NCI-H2029 treated with DMSO at 0.1 percent for 48 hours (cell line): ENCODE measurements at regions not wholly inside any gene's neighbourhood (a gene's known extent, or its start where the extent isn't known, plus 50 kb on each side); places are given as distances from the start of the nearest gene placed in this dataset.

Experiments
- DNase-seq: peaks from one replicate; lab custom pipeline; 2025; lab: John Stamatoyannopoulos, UW

- DNase-seq: no peak
These were observed 255.0 kb downstream of the TRIB2 start for GRCh38 chr2:12971581-12972365.

- no peak for DNase-seq
These were observed 261.5 kb downstream of the TRIB2 start for GRCh38 chr2:12978066-12978835.

GRCh38 chr2:12979066-12979465 is 262.3 kb downstream of the TRIB2 start:
- DNase-seq: no peak

DNA sequence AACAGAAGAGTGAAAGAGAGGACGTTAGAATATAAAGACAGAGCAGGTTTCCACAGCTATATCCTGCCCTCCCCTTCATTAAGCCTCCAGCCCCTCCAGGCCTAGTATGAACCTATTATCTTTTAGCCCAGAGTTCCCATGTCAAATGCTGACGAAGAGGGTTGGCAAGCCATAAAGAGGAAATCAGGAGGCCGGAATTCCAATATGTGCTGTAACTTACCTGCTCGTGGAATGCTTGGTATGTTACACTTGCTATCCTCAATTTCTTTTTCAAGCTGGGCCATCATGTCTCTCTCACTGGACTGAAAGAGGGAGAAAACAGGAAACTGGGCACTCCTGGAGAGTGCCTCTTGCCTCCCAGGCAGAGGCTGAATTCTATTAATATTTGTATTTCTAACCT is 264.1 kb downstream of the TRIB2 start:
- DNase-seq: no peak

- no peak for DNase-seq
These were observed 265.4 kb downstream of the TRIB2 start for GRCh38 chr2:12982149-12982584.

- no peak for DNase-seq
These were observed 270.5 kb downstream of the TRIB2 start for GRCh38 chr2:12987246-12987645.

DNA sequence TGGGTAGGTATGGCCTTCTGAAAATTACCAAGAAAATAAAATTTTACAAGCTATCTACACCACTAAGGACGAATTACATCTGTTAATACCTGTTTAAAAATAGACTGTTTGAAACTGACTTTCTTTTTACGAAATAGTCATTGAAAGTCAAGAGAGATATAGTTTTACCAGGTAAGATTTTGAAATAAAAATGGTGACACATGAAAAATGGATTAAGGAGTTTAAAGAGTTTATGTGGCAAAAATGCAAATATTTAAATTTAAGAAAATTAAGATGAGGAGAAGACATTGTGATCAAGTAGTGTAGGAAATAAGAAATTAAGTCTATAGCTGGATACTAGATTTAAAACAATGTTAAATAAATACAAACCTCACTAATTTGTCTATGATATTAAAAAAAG is 271.5 kb downstream of the TRIB2 start:
- DNase-seq: no peak

DNA sequence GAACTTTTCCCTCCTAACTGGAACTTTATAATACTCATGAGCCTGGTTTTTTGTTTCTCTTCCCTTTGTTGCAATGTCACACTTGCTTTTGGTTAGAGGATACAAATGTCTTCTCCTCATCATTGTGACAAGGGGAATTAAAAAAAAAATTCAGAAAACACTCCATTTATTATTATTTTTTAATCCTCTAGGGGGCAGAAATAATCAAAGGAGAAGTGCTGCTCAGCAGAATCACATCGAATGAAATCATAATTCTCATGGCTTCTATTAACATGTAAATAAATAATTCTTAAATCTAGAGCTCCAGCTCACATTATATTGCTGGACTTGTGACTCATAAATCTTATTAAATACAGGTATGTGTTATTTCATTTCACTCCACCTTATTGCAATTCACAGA is 273.8 kb downstream of the TRIB2 start:
- no peak for DNase-seq

DNA sequence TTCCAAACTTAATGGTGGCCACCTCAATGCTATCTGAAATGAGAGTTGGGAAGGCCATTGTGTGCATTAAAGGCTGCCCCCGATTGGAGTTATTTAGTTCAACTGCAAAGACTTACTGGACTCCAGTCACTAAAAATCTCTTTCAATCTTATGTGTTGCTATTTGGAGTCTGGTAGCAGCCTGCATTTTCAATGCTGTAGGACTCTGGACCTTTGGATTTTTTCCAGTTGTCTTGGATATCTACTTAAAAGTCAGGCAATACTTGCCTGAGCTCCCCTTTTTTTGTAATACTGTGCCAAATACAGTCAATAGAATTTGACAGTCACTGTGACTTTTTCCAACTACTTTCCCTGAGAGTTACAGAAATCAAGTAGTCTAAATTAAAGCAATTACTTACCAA is 281.9 kb downstream of the TRIB2 start:
- no peak for DNase-seq

- DNase-seq: no peak
These were observed 284.1 kb downstream of the TRIB2 start for GRCh38 chr2:13000664-13001363.

- DNase-seq: no peak
These were observed 284.7 kb downstream of the TRIB2 start for GRCh38 chr2:13001408-13001807.

DNA sequence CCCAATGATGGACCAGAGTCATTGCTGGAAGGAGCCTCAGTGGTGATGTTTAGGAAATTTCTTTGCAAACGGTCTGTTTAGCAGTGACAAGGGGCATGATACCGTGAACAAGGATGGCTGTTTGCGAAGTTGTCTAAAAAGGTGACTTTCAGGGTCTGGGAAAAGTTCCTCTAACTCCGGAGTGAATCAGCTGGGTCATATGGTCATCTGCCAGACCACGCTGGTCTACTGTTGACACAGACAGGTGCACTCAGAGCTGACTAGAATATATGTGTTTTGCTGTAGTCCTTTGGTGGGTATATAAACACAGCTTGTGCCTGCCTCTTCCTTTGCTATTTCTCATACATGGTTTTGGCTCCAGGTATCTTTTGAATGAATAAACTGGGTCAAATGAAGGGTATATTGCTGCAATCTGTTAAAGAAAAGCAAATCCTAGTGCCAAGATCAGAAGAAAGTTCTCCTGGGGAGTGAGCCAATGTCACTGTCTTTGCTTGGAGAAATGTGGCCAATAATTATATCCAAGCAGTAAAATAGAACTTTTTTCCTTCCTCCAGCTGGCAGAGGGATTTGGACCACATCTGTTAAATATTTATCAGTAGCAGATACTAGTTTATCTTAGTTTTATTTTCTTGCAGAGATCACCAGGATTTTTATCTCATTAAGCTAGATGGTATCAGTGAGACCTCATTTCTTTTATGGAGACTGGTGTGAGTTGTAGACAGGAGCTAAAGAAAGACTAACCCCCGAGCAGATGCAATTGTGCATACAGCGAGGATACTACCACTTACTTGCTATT is 286.0 kb downstream of the TRIB2 start:
- no peak for DNase-seq

DNA sequence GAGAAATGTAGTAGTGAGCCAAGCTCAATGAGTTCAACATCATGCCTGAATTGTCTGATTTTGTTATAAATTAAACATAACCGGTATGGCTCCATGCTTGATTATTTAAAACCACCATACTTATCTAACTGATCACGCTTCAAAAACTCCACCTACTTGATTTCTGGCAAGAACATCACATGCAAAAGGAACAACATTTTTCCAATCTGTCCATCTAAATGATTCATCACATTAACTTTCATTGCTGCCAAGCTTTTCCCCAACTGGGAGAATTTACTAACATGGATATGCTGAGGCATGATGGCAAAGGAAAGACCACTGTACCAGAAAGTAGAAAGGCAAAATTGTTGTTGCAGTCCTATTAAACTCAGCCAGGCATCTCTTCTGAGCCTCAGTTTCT is 286.8 kb downstream of the TRIB2 start:
- DNase-seq: no peak

DNA sequence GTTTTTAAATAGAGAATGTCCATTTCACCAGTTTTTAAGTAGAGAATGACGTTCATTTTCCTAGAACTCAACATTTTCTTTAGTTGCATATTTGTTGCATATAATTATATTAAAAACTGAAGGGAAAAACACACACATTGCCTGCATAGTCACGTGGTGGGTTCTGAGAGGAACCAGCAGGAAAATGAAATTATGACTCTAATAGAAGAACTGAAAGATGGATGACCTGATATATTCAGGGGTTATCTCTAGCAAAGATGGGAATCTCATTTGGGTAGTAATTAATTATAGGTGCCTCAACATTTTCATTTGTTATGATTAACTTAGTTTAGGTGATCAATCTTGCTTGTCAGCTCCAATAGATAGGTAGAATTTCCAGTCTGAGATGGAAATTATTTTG is 288.3 kb downstream of the TRIB2 start:
- no peak for DNase-seq

GRCh38 chr2:13005761-13006335 is 289.1 kb downstream of the TRIB2 start:
- DNase-seq: no peak

DNA sequence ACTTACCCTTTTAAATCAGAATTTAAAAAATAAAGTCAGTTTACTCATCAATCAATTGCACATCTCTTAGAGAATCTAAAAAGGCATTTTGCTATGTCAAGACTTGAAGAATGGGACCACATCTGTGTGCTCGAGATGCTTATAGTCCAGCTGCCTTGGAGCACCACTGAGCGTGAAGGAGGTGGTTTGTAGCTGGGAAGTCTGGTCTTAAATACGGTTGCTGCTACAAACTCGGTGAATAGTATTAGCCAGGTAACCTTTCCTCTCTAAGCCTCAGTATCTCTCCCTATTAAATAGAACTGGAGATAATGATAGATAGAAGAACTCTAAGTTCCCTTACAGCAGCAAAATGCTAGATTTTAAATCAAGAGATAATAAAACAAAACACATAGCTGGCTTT is 289.7 kb downstream of the TRIB2 start:
- no peak for DNase-seq

DNA sequence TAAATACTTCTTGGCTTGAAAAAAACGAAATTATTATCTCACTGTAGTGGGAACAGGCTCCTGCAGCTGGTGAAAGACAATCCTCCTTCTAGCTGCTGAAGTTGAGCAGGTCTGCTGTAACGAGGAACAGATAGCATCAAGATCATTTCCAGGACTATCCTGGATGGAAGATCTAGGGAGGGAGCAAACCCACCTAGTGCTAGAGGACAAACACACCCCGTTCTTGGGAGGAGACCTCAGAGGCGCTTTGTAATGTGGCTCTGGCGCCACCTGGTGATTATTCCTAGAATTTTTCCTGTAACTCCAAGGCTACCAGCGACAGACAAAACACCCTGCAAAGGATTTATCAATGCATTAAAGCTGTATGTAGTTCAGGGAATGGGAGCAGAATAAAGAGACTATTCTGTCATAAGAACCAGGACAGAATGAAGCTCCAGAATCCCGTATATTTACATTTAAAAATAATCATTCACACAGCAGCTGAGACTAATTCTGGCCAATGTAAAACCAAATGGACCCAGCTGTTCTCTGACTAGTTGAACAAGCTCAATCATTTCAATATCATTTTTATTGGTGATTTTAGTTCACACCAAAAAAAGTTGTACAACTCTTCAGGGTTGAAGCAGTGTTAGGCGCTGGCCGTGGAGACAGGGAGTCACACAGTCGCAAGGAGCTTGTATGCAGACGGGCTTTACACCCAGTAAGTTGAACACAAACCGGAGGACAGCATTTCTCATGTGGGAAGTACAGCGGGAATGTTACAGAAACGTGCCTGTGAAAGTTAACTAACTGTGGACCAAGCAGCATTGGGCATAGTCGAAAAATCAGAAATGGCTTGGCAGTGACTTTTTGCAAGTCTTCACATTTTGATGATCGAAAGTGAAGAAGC is 290.3 kb downstream of the TRIB2 start:
- peak; percentile 49 for DNase-seq

DNA sequence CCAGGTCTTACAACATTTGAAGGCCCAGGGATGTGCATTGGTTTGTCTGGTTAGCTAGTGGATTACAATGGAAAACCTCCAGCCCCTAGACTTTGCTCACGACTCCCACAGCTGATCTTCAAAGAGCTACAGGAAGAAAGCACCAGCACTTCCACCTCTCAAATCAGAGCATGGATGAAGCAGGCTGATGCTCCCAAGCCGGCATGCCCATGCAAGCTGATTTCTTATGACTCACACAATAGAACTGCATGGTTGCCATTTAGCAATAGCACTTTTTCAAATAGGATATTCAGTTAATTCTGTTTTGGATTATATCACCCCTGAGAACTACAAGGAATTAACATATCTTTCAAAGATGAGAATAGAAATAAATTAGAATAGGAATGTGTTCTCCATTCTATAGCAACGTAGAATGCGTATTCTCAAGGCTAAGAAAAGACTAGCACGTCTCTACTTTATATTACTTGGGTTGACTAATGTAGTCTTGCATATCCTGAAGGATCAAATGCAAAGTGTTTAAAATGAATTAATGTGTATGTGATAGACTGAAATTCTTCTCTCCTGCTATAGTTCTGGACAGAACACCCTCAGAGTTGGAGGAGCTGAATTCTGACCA is 292.4 kb downstream of the TRIB2 start:
- no peak for DNase-seq

DNA sequence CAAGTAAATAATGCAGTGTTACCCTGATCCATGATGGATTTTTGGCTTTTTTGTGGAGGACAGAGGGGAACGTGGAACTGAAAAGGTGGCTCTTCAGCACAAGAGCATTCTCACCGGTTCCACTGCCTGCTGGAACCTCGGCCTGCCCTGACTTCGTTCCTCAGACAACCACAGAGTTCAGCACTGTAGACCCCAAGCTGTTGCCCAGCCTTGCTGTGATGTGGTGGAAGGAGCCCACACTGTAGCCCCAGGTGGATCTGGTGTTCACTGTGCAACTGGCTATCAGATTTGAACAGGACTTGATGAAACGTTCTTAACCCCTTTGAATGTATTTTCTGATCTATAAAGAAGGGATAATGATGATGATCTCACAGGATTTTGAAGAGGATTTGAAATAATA is 293.5 kb downstream of the TRIB2 start:
- DNase-seq: no peak

DNA sequence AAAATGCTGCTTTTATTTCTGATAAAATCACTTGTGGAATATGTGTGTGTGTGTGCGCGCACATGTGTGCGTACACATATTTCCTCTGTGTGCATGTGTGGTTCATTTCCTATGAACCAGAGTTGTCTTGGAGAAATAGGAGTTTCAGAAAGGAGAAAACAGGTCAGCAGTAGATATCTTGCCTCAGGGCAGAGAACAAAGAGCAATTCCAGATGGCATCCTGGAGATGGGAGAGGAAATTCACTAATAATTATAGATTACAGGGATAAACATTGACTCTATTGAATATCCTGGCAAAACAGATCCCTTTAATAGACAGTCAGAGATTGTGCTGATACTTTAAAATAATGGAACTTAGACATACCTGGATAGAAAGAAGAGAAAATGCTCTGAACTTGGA is 298.0 kb downstream of the TRIB2 start:
- DNase-seq: no peak
